ENCODE measurements at regions not wholly inside any gene's neighbourhood (a gene's known extent, or its start where the extent isn't known, plus 50 kb on each side); places are given as distances from the start of the nearest gene placed in this dataset.
A peak's percentile ranks its signal among the peaks of the same experiment; 100 is the strongest.

DNA sequence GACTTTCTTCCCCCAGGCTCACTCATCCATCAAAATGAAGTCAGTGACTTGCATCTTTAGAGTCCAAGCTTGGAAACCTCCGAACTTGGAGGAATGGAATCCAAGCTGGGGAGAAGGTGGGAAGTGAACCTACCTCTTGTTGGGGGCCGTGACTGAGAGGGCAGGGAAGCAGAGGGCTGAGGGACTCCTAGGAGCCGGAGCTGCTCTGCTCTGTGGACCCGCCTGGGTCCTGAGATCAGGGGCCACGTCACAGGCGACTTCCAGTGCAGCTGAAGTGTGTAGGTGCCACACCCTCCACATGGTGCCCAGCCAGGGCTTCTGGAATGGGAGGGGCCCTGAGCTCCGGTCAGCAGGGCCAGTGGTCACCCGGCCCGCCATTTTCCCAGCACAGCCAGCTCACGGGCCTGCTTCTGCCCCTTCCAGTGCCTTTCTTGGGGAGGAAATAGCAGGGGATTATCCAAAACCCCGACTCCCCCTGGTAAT is 63.4 kb upstream of the OTOS start:
- no peak overlapping the region for H3K9ac ChIP-seq (ENCODE audit: low read length)
- H3K27ac ChIP-seq (ENCODE audit: low read depth, low read length) = no peak overlapping the region
- no peak overlapping the region for H3K14ac ChIP-seq (ENCODE audit: low read length)
- no peak overlapping the region for H3K4me3 ChIP-seq (ENCODE audit: low read depth, low read length)
- DNase-seq = no peak
- H3K18ac ChIP-seq (ENCODE audit: low read length) = no peak overlapping the region
- no peaks in the 10 kb centered on the region for H3K36me3 ChIP-seq (ENCODE audit: control insufficient read depth in 1 of 2, insufficient read depth in 2 of 2, low read length in 2 of 2)
- no peak overlapping the region for H2BK12ac ChIP-seq (ENCODE audit: low read length)
- H3K79me2 ChIP-seq (ENCODE audit: control insufficient read depth, insufficient read depth, low read length, poor library complexity) = no peaks in the 10 kb centered on the region
- no peak overlapping the region for H2AFZ ChIP-seq (ENCODE audit: insufficient read depth, low read length, poor library complexity)
- no peaks in the 10 kb centered on the region for H3K79me1 ChIP-seq (ENCODE audit: low read length)
- H3K27me3 ChIP-seq (ENCODE audit: insufficient read depth, low read length) = no peaks in the 10 kb centered on the region
- no peak overlapping the region for H3K4ac ChIP-seq (ENCODE audit: low read depth, low read length)
- H4K91ac ChIP-seq (ENCODE audit: low read depth, low read length) = no peak overlapping the region
- no peak overlapping the region for H2BK5ac ChIP-seq (ENCODE audit: low read depth, low read length, poor library complexity)
- WGBS (ENCODE audit: extremely low coverage, insufficient coverage, insufficient read length) = no CpG with 5 or more reads among the region's 11 CpGs
- H2BK120ac ChIP-seq (ENCODE audit: insufficient read depth, low read length, poor library complexity) = no peak overlapping the region
- H3K23ac ChIP-seq (ENCODE audit: low read length) = no peak overlapping the region
- no peak overlapping the region for H4K12ac ChIP-seq (ENCODE audit: low read depth, low read length)
- H3K4me1 ChIP-seq (ENCODE audit: control insufficient read depth in 1 of 2, insufficient read depth in 2 of 2, low read length in 2 of 2) = no peaks in the 10 kb centered on the region
- H3K9me3 ChIP-seq (ENCODE audit: insufficient read depth, low read depth, low read length) = peaks cover 6% of the 10 kb centered on the region
- H2AK5ac ChIP-seq (ENCODE audit: low read length) = no peak overlapping the region
- no peak overlapping the region for H4K8ac ChIP-seq (ENCODE audit: low read depth, low read length)
- H3K4me2 ChIP-seq (ENCODE audit: low read length) = no peak overlapping the region

DNA sequence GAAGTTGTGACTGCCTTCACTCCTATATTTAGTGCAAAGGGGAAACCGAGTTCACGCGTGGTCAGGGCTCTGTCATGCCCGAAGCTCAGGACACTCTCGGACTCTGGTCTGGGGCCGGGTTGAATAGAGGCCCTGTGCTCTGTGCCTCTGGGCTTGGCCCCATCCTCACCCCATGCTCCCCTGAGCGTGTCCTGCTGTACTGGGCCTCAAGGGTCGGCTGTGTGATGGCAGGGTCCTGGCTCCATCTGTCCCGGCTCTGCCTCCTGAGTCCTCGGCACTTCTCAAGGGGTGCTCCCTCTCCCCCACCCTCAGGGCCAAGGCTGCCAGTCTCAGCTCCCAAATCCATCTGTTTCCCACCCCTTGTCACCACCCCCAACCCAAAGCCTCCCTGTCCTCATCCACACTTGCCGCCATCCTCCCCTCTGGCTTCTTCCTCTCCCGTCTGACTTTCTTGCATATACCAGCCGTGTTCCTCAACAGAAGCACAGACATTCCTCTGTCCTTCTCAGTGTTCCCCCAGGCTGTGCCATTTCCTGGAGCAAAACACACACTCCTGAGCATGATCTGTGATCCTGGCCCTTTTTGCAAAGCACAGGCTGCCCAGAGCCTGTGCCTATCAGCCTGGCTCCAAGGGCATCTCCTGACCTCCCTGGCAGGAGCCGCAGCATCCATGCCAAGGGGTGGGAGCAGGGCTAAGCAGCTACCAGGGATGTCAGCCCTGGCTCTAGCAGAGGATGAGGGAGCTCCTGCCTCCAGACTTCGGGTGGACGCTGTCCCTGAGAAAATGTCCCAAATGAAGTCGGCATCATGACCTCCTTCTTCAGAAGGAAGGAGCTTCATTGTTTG is 64.2 kb upstream of the OTOS start:
- no peaks in the 10 kb centered on the region for H3K27me3 ChIP-seq (ENCODE audit: insufficient read depth, low read length)
- no peak overlapping the region for H3K9ac ChIP-seq (ENCODE audit: low read length)
- WGBS (ENCODE audit: extremely low coverage, insufficient coverage, insufficient read length) = no CpG with 5 or more reads among the region's 17 CpGs
- no peak overlapping the region for H4K91ac ChIP-seq (ENCODE audit: low read depth, low read length)
- H3K14ac ChIP-seq (ENCODE audit: low read length) = no peak overlapping the region
- no peak overlapping the region for H3K27ac ChIP-seq (ENCODE audit: low read depth, low read length)
- no peak overlapping the region for H4K12ac ChIP-seq (ENCODE audit: low read depth, low read length)
- H3K18ac ChIP-seq (ENCODE audit: low read length) = no peak overlapping the region
- H2BK120ac ChIP-seq (ENCODE audit: insufficient read depth, low read length, poor library complexity) = no peak overlapping the region
- no peak overlapping the region for H2BK12ac ChIP-seq (ENCODE audit: low read length)
- no peaks in the 10 kb centered on the region for H3K4me1 ChIP-seq (ENCODE audit: control insufficient read depth in 1 of 2, insufficient read depth in 2 of 2, low read length in 2 of 2)
- no peak for DNase-seq
- H3K79me1 ChIP-seq (ENCODE audit: low read length) = no peaks in the 10 kb centered on the region
- H3K23ac ChIP-seq (ENCODE audit: low read length) = no peak overlapping the region
- H3K4me2 ChIP-seq (ENCODE audit: low read length) = no peak overlapping the region
- no peaks in the 10 kb centered on the region for H3K79me2 ChIP-seq (ENCODE audit: control insufficient read depth, insufficient read depth, low read length, poor library complexity)
- no peak overlapping the region for H3K4me3 ChIP-seq (ENCODE audit: low read depth, low read length)
- peaks cover 4% of the 10 kb centered on the region for H3K9me3 ChIP-seq (ENCODE audit: insufficient read depth, low read depth, low read length)
- H3K4ac ChIP-seq (ENCODE audit: low read depth, low read length) = no peak overlapping the region
- H2BK5ac ChIP-seq (ENCODE audit: low read depth, low read length, poor library complexity) = no peak overlapping the region
- no peak overlapping the region for H4K8ac ChIP-seq (ENCODE audit: low read depth, low read length)
- H2AFZ ChIP-seq (ENCODE audit: insufficient read depth, low read length, poor library complexity) = no peak overlapping the region
- no peak overlapping the region for H2AK5ac ChIP-seq (ENCODE audit: low read length)
- no peaks in the 10 kb centered on the region for H3K36me3 ChIP-seq (ENCODE audit: control insufficient read depth in 1 of 2, insufficient read depth in 2 of 2, low read length in 2 of 2)

DNA sequence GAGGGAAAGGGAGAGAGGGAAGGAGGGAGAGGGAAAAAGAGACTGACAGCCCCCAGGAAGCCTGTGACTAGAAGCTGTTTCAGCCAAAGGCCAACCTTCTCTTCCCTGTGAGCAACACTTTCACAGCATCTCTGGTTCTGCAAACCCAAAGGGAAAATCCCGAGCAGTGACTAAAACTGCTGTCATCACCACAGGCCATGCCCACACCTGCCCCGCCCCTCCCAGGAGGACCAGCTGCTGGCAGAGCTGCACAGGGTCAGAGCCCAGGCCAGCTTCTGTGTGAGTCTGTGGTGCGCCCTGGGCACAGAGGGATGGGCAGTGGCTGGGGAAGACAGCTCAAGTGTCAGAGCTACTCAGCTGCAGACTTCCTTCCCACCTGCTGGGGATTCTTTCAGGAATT is 64.9 kb upstream of the OTOS start:
- Histone ChIP-seq H3K23ac (ENCODE audit: low read length) (no peak overlapping the region), H3K4me1 (ENCODE audit: control insufficient read depth in 1 of 2, insufficient read depth in 2 of 2, low read length in 2 of 2) (no peaks in the 10 kb centered on the region), H4K8ac (ENCODE audit: low read depth, low read length) (no peak overlapping the region), H3K14ac (ENCODE audit: low read length) (no peak overlapping the region), H3K9ac (ENCODE audit: low read length) (no peak overlapping the region), H2BK12ac (ENCODE audit: low read length) (no peak overlapping the region), H2BK120ac (ENCODE audit: insufficient read depth, low read length, poor library complexity) (no peak overlapping the region), H2AK5ac (ENCODE audit: low read length) (no peak overlapping the region), H4K91ac (ENCODE audit: low read depth, low read length) (no peak overlapping the region), H3K4me2 (ENCODE audit: low read length) (no peak overlapping the region), H3K79me2 (ENCODE audit: control insufficient read depth, insufficient read depth, low read length, poor library complexity) (no peaks in the 10 kb centered on the region), H3K79me1 (ENCODE audit: low read length) (no peaks in the 10 kb centered on the region), H2AFZ (ENCODE audit: insufficient read depth, low read length, poor library complexity) (no peak overlapping the region), H3K36me3 (ENCODE audit: control insufficient read depth in 1 of 2, insufficient read depth in 2 of 2, low read length in 2 of 2) (no peaks in the 10 kb centered on the region), H3K27me3 (ENCODE audit: insufficient read depth, low read length) (no peaks in the 10 kb centered on the region), H3K4ac (ENCODE audit: low read depth, low read length) (no peak overlapping the region), H2BK5ac (ENCODE audit: low read depth, low read length, poor library complexity) (no peak overlapping the region), H3K27ac (ENCODE audit: low read depth, low read length) (no peak overlapping the region), H3K4me3 (ENCODE audit: low read depth, low read length) (no peak overlapping the region), H3K18ac (ENCODE audit: low read length) (no peak overlapping the region), H3K9me3 (ENCODE audit: insufficient read depth, low read depth, low read length) (peaks cover 4% of the 10 kb centered on the region), H4K12ac (ENCODE audit: low read depth, low read length) (no peak overlapping the region)
- WGBS (ENCODE audit: extremely low coverage, insufficient coverage, insufficient read length) = no CpG with 5 or more reads among the region's 3 CpGs
- DNase-seq = peak; percentile 16 to 20

DNA sequence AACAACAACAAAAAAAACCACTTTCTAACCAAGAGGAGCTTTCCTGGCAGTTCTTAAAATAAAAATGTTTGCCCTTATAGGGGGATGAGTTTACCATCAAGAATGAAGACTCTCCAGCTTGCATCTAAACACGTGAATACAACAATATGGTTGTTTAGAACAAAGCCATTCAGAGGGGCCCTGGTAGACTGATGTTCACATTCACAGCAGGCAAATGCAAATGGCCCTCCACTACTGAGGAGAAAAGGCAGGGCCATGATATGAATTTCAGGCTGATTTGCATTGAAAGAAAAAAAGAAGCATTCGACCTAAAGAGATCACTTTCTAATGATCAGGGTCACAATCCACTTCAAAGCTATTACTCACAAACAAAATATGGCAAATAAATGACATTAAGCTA is 65.3 kb upstream of the OTOS start:
- Histone ChIP-seq H3K9ac (ENCODE audit: low read length) (no peak overlapping the region), H3K9me3 (ENCODE audit: insufficient read depth, low read depth, low read length) (peaks cover 4% of the 10 kb centered on the region), H3K79me1 (ENCODE audit: low read length) (no peaks in the 10 kb centered on the region), H3K36me3 (ENCODE audit: control insufficient read depth in 1 of 2, insufficient read depth in 2 of 2, low read length in 2 of 2) (no peaks in the 10 kb centered on the region), H4K91ac (ENCODE audit: low read depth, low read length) (no peak overlapping the region), H3K14ac (ENCODE audit: low read length) (no peak overlapping the region), H2AK5ac (ENCODE audit: low read length) (no peak overlapping the region), H2BK5ac (ENCODE audit: low read depth, low read length, poor library complexity) (no peak overlapping the region), H3K23ac (ENCODE audit: low read length) (no peak overlapping the region), H3K27me3 (ENCODE audit: insufficient read depth, low read length) (no peaks in the 10 kb centered on the region), H2AFZ (ENCODE audit: insufficient read depth, low read length, poor library complexity) (no peak overlapping the region), H3K4me3 (ENCODE audit: low read depth, low read length) (no peak overlapping the region), H3K18ac (ENCODE audit: low read length) (no peak overlapping the region), H2BK120ac (ENCODE audit: insufficient read depth, low read length, poor library complexity) (no peak overlapping the region), H3K4me1 (ENCODE audit: control insufficient read depth in 1 of 2, insufficient read depth in 2 of 2, low read length in 2 of 2) (no peaks in the 10 kb centered on the region), H4K12ac (ENCODE audit: low read depth, low read length) (no peak overlapping the region), H3K27ac (ENCODE audit: low read depth, low read length) (no peak overlapping the region), H3K79me2 (ENCODE audit: control insufficient read depth, insufficient read depth, low read length, poor library complexity) (no peaks in the 10 kb centered on the region), H3K4me2 (ENCODE audit: low read length) (no peak overlapping the region), H4K8ac (ENCODE audit: low read depth, low read length) (no peak overlapping the region), H3K4ac (ENCODE audit: low read depth, low read length) (no peak overlapping the region), H2BK12ac (ENCODE audit: low read length) (no peak overlapping the region)
- WGBS (ENCODE audit: extremely low coverage, insufficient coverage, insufficient read length) = no CpG with 5 or more reads among the region's 2 CpGs
- DNase-seq = no peak
